Fibroblast of pulmonary artery (primary cell): ENCODE measurements at regions not wholly inside any gene's neighbourhood (a gene's known extent, or its start where the extent isn't known, plus 50 kb on each side); places are given as distances from the start of the nearest gene placed in this dataset.

Source experiments
- DNase-seq: peaks from one replicate; pipeline ENCODE4 v3.0.0-alpha.2; 2010; ENCODE audit warnings: low read depth
- H3K4me3 ChIP-seq: replicated peaks from 2 replicates; pipeline ENCODE4 v1.5.1; 2011; ENCODE audit warnings: low read depth, mild to moderate bottlenecking, control low read depth, low read length, moderate library complexity
- CTCF ChIP-seq: IDR thresholded peaks from 2 replicates; pipeline ENCODE4 v1.5.1; 2011; ENCODE audit warnings: mild to moderate bottlenecking, control low read depth, low read length, inconsistent platforms; ENCODE audit errors: missing control alignments

GRCh38 chr18:38611036-38611964 is 1045.7 kb upstream of the CELF4 start:
- H3K4me3 ChIP-seq: no peak overlapping the region
- no peak for DNase-seq
- no peak for TF ChIP-seq CTCF

GRCh38 chr18:38606841-38607240 is 1041.2 kb upstream of the CELF4 start:
- H3K4me3 ChIP-seq: no peak overlapping the region
- no peak for TF ChIP-seq CTCF
- no peak for DNase-seq

GRCh38 chr18:38602341-38602740 is 1036.7 kb upstream of the CELF4 start:
- no peak for TF ChIP-seq CTCF
- no peak overlapping the region for H3K4me3 ChIP-seq
- DNase-seq: no peak

DNA sequence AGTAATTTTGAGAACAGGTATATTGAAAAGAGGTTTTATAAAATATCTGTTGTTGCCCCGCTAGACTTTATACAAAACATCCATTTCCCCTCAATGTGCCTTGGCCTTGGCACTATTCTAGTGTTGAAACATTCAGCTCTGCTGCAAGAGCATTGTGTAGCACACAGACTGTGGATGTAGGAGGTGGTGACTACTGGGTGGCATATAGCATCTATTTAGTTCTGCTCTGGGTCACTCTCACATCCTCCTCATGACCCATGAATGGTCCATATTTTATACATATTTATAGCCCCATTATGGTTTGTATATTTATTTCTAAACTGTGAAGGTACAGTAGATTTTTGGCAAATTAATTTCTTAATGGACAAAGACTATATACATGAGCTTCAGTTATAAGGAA is 1022.0 kb upstream of the CELF4 start:
- H3K4me3 ChIP-seq: no peak overlapping the region
- no peak for DNase-seq
- TF ChIP-seq CTCF: no peak

DNA sequence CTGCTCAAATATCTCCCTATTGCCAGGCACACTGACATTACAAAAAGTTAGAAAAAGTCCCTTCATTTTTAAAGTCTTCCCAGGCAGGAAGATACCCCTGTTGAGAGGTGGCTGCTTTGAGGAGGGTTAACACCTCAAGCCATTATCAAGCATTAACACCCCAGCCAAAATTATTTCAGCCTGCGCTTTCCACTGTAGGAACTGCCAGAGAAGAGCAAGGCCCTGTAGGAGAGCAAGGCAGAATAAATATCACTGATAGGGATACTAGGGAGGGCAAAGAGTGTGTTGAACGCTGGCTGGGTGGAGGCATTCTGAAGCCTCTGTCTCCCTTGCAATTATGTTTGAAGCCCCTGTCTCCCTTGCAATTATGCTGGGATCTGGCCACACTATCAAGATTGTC is 1020.7 kb upstream of the CELF4 start:
- no peak overlapping the region for H3K4me3 ChIP-seq
- TF ChIP-seq CTCF: no peak
- no peak for DNase-seq

DNA sequence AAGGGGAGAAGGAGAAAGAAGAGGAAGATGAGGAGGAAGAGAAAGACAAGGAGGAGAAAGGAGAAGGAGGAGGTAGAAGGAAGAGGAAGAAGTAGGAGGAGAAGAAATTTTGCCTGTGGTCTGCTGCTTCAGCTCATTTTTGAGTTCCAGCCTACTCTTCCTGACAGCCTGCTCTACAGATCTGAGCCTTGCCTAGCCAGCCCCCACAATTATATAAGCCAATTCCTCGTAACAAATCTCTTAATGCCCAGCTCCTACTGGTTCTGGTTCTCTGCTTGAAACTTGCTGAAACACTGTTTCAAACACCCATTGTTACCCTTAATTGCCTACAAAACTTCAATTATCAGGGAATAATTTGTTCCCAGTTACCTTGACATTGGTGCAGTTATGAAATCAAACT is 1014.2 kb upstream of the CELF4 start:
- no peak for DNase-seq
- no peak overlapping the region for H3K4me3 ChIP-seq
- no peak for TF ChIP-seq CTCF

DNA sequence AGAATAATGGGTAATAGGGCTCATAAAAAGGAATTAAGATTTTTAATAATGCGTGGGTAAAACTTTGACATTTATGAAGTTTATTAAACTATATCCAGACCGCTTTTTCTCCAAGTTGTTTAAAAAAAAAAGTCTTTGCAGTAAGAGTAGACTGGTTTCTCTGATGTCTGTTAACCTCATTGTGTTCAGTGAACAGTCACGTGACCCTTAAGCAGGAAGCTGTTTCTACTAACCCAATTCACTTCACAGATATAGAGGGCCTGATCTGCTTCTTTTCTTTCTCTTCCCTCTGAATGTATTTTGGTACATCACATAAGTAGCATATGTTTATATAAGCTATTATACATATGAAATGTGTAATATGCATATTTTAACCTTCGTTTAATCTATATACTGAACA is 1011.3 kb upstream of the CELF4 start:
- TF ChIP-seq CTCF: no peak
- no peak for DNase-seq
- no peak overlapping the region for H3K4me3 ChIP-seq
